A549 (cell line): ENCODE measurements at regions not wholly inside any gene's neighbourhood (a gene's known extent, or its start where the extent isn't known, plus 50 kb on each side); places are given as distances from the start of the nearest gene placed in this dataset.

Experiments used
- EP300 ChIP-seq, 2 experiments: fragments of >200 bp; sonication (Bioruptor Twin); formaldehyde crosslinking; IDR thresholded peaks; 2 replicates in 1 of 2; 3 replicates in 1 of 2; pipeline ENCODE4 v1.6.1; 2016 to 2017
- POLR2A ChIP-seq: IDR thresholded peaks from 2 replicates; pipeline ENCODE4 v1.6.1; 2012; ENCODE audit warnings: mild to moderate bottlenecking, low read length
- RFX5 ChIP-seq: fragments of 450-650 bp; IDR thresholded peaks from 2 replicates; pipeline ENCODE4 v1.7.1; 2014; ENCODE audit warnings: antibody characterized with exemption, mild to moderate bottlenecking, moderate library complexity
- TF ChIP-seq, protein P1 (sequence below): fragments of >200 bp; sonication (Bioruptor Twin); formaldehyde crosslinking; IDR thresholded peaks from 3 replicates; pipeline ENCODE4 v1.5.1; 2016

DNA sequence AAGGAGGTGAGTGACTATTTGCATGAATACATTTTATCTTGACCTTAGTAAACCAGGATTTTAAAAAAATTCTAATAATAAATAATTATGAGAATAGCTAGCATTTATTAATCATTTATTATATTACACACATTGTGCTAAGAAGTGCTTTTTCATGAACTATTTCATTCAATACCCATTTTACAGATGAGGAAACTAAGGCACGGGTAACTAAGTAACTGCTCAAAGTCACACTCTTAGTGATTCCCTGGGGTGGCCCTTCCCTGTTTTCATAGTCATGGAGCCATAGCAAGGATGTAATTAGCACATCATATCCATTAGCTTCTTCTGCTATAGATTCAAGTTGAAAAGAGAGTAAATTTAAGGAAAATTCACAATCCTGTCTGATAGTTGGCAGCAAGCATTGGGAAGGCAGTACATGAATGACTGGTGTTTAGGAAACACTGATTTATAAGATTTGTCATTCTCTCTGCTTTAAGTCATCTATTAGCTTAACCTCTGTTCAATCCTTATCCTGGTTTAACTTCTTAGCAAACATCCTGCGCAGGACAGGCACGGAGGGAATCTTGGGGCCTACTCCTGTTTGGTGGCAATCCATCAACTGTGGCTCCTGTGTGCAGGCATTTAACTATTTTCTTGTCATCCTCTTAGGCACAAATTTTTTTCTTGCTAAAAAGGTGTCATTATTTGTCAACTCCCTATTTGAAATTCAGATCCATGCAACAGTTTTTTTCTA lies 68.3 kb downstream of the RIN2 start:
- TF ChIP-seq POLR2A (no peak), RFX5 (no peak), EP300 (IDR thresholded peaks at IDR 0.05) (no peak)
- TF ChIP-seq, protein P1, sequence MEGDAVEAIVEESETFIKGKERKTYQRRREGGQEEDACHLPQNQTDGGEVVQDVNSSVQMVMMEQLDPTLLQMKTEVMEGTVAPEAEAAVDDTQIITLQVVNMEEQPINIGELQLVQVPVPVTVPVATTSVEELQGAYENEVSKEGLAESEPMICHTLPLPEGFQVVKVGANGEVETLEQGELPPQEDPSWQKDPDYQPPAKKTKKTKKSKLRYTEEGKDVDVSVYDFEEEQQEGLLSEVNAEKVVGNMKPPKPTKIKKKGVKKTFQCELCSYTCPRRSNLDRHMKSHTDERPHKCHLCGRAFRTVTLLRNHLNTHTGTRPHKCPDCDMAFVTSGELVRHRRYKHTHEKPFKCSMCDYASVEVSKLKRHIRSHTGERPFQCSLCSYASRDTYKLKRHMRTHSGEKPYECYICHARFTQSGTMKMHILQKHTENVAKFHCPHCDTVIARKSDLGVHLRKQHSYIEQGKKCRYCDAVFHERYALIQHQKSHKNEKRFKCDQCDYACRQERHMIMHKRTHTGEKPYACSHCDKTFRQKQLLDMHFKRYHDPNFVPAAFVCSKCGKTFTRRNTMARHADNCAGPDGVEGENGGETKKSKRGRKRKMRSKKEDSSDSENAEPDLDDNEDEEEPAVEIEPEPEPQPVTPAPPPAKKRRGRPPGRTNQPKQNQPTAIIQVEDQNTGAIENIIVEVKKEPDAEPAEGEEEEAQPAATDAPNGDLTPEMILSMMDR = no peak
